ENCODE measurements at regions not wholly inside any gene's neighbourhood (a gene's known extent, or its start where the extent isn't known, plus 50 kb on each side); places are given as distances from the start of the nearest gene placed in this dataset.

DNA sequence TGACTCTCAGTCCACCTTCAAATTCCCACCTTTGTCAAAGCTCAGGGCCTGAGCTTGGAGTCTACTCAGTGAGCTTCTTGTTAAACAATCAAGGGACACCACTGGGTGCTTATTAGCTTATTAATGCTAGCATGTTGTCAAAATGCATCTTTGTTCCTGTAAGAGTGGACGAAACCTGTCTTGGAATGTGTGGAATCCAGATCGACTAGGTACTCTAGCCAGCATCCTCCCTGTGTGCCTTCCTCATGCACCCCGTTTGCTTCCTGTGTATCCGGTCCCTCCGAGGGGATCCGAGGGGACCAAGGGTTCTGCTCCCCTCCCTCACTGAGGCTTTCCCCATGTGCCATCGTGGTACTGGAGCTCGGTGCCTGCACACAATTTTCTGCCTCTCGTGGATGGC lies 75.7 kb upstream of the UBE3A start:
- DNase-seq (ENCODE audit: low spot score): no peak
- in situ Hi-C loops (cut with HindIII; ENCODE audit: low sequenced_read_pairs): no loop called here

DNA sequence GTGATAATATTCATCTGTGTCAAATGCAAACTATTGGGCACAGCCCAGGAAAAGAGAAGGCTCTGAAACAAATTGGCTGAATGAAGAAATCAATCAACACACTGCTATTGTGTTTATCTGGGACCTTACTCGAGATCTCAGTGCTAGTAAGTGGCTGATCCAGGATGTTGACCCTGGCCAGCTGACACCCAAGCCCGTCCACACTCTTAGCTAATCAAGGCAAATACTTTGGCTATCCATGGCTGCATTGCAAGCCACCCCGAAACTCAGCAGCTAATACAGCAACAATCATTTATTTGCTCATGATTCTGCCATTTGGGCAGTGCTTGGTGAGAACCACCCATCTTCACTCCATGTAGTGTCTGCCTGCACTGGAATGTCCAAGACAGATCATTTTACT lies 74.1 kb upstream of the UBE3A start:
- in situ Hi-C loops (cut with HindIII; ENCODE audit: low sequenced_read_pairs): no loop called here
- DNase-seq (ENCODE audit: low spot score): no peak

DNA sequence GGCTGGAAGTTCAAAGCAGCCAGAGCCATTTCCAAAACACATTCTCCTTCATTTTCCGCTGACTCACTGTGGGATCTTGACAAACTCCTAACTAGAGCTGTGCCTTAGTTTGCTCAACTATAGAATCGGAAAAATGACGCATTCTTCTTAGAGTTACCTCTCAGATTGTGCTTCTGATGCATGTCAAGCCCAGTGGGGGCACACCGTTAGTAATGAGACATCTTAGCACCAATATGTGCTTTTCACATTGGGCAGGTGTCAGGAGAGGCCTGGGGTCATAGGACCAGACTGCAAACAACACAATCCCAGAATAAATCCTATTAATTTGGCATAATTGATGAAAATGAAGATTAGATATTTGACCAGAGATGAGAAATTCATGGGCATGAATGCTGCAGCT lies 71.3 kb upstream of the UBE3A start:
- DNase-seq (ENCODE audit: low spot score): no peak
- in situ Hi-C loops (cut with HindIII; ENCODE audit: low sequenced_read_pairs): no loop called here

DNA sequence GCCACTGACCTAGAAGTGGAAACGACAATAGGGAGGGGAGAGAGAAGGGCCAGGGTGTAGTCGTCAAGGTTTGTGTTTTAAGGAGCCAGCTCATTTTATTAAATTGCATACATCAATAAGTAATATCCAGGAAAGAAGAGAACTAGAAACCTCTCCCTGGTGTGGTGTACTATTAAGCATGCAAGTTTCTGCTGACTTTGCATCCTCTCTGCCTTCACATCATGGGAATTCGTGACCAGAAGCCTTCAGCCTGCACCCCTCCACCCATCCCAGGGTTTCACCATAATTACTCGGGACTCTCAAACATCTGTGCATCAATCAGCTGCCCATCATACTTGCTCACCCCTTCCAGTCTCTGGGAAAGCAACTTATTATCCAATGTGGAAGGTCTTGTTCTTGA lies 70.9 kb upstream of the UBE3A start:
- no peak for DNase-seq (ENCODE audit: low spot score)
- in situ Hi-C loops (cut with HindIII; ENCODE audit: low sequenced_read_pairs): no loop called here

DNA sequence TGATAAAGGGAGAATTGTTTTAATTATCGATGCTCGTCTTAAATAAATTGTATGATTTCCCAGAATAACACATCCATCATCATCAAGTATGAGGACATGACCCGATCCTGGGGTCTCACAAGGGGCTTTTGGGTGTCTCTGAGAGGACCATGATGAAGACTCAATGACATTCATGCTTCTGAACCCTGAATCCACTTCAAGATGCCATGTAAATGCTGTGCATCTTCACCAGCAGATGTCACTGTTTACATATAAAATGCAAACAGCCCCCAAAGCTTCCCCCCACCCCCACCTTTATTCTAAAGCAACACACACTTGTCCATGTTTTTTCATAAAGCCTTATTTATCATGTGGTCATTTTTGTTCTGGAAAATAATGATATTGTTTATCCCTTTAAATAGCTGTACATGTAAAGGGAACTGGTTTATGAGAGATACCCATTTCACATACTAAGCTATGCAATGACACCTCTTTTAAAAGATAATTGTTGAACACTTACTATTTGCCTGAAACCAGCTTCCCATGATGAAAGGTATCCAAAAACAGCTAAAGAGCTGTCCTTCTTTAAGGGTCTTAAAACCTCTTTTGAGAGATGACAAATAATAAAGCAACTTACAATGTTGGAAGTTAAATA lies 69.7 kb upstream of the UBE3A start:
- peak; percentile 77 for DNase-seq (ENCODE audit: low spot score)
- in situ Hi-C loops (cut with HindIII; ENCODE audit: low sequenced_read_pairs): no loop called here

DNA sequence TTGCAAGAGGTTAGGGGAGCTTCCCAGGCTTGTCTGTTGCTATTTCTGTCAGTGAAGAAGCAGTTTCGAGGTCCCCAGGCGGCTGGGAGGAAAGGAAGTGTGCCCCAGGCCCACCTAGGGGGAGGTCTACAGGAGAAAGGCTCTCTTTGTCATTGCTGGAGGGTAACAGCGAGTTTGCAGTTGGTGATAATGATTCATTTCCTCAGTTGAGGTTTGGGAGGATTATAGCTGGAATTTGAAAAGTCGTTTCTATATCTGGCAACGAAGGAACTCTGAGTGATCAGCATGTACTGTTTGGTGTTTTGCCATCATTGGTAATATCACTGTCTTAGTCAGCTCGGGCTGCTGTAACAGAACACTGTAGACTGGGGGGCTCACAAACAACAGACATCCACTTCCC lies 65.5 kb upstream of the UBE3A start:
- no peak for DNase-seq (ENCODE audit: low spot score)
- in situ Hi-C loops (cut with HindIII; ENCODE audit: low sequenced_read_pairs): no loop called here

DNA sequence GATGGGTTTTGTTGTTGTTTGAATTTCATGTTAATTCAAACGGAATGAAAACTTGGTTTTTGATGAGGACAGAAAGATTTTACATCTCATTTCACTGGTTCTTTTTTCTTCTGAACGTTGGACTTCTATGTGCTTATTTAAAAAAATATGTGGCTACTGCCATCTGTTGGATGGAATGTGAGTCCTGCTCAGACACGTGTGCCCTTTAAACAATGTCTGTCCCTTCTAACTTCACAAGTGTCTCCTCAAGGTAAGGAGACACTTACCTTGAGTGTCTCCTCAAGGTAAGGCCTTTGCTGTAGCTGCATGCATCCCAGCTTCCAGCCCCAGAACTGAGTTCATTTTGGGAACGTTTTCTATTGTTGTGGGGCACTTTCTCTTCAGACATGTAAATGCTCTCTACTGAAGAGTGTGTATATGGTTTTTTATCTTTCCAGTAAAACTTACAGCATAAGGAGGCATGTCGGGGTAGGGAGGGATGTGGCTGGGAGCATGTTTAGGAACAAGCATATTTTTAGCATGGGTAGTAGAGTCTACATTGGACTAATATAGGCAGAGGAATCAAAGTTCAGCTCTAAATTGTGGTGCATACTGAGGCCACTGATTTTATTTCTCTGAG lies 63.1 kb upstream of the UBE3A start:
- in situ Hi-C loops (cut with HindIII; ENCODE audit: low sequenced_read_pairs): no loop called here
- peak; percentile 74 for DNase-seq (ENCODE audit: low spot score)

DNA sequence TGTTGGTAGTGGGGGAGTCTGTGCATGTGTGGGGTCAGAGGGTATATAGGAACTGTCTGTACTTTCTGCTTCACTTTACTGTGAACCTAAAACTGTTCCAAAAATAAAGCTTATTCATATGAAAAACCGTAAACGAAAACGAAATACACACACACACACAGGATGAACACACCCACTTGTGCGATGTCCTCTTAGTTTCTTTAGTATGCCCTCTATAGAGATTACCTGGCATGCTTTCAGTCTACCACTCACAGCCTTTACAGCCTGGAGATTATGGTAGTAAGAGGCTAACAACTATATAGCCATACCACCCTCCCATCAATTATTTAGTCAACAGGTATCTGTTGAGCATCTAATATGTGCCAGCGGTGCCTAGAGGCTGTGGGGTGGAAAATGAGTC lies 60.0 kb upstream of the UBE3A start:
- in situ Hi-C loops (cut with HindIII; ENCODE audit: low sequenced_read_pairs): no loop called here
- no peak for DNase-seq (ENCODE audit: low spot score)

DNA sequence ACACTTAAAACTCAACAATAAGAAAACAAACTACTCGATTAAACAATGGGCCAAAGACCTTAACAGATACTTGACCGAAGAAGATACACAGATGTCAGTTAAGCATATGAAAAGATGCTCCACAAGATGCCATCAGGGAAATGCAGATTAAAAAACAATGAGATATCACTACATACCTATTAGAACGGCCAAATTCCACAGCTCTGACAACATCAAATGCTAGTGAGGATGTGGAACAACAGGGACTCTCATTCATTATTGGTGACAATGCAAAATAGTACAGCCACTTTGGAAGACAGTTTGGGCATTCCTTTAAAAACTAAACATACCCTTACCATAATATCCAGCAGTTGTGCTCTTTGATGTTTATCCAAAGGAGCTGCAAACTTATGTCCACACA lies 59.1 kb upstream of the UBE3A start:
- in situ Hi-C loops (cut with HindIII; ENCODE audit: low sequenced_read_pairs): no loop called here
- DNase-seq (ENCODE audit: low spot score): no peak

DNA sequence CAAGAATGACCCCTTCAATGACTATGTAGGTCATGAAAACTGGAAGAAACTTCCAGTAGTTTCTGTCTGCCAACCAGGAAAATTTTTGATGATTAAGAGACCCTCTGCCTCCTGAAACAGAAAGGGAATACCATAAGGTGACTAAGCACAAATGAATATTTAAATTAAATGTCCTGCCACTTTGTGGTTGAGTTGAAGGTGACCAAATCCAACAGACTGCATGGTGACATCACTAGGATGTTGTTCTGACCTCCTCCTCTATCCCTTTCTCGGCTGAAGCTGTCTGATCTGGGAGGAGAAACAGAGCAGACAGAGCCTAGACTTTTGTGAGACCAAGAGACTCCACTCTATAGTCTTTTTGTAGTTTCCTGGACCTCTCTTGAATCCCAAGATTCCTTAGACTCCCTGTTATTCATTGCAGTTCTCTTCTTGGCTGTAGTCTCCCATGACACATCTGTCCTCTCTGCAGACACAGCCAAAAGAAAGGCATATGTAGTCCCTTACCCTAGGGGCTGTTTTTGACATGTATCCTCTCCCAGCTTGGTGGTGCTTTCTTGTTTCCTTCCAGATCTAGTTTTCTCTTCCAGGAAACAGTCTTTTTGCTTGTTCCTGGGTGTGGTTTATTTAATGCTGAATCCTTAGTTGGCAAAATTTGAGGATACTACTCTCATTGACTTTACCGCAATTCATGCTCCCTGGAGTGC lies 55.2 kb upstream of the UBE3A start:
- in situ Hi-C loops (cut with HindIII; ENCODE audit: low sequenced_read_pairs): no loop called here
- no peak for DNase-seq (ENCODE audit: low spot score)

DNA sequence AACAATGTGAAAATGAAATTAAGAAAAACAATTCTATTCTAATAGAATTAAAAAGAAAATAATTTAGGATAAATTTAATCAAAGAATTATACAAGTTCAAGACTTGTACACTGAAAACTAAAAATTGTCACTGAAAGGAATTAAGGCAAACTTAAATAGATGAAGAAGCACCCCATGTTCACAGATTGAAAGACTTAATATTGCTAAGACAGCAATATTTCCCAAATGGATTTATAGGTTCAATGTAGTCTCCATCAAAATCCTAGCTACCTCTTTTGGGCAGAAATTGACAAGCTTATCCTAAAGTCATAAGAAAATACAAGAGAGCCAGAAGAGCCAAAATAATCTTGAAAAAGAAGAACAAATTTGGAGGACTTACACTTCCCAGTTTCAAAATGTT lies 53.5 kb upstream of the UBE3A start:
- DNase-seq (ENCODE audit: low spot score): no peak
- in situ Hi-C loops (cut with HindIII; ENCODE audit: low sequenced_read_pairs): no loop called here

All from G401 (cell line).